Erythroblast (primary cell): ENCODE measurements at regions not wholly inside any gene's neighbourhood (a gene's known extent, or its start where the extent isn't known, plus 50 kb on each side); places are given as distances from the start of the nearest gene placed in this dataset.

Experiments used
- GATA1 ChIP-seq: IDR thresholded peaks from 2 replicates; pipeline ENCODE4 v1.6.1; 2011; ENCODE audit warnings: low read depth, mild to moderate bottlenecking, control low read depth, low read length, moderate library complexity
- POLR2A ChIP-seq: IDR thresholded peaks from 2 replicates; pipeline ENCODE4 v1.6.1; 2011; ENCODE audit warnings: mild to moderate bottlenecking, low read length

DNA sequence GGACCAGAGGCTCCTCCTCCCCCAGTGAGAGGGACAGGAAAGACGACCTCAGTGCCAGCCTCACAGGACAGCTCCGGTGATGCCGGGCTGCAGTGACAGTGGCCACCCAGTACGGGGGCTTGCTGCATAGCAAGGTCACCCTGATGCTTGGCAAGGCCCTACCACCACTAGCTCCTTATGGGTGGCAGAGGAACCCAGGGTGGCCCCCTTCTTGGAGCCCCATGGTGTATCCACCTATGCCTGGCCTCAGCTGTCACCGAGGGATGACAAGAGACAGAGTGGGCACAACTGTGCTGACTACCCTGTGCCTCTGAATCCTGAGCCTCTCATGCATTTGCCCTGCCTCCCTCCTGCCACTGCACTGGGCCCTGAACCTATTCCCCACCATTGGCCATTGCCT lies 809.2 kb downstream of the TBC1D22A start:
- TF ChIP-seq POLR2A, result no peak
- no peak for TF ChIP-seq GATA1
